CD4-positive, alpha-beta memory T cell (primary cell): ENCODE measurements at regions not wholly inside any gene's neighbourhood (a gene's known extent, or its start where the extent isn't known, plus 50 kb on each side); places are given as distances from the start of the nearest gene placed in this dataset.

ENCODE experiments used
- CTCF ChIA-PET: fragments of 350-600 bp; sonication (Branson Sonifier 250); formaldehyde crosslinking; loops from one replicate; lab custom pipeline; 2021; ENCODE audit warnings: inconsistent platforms; ENCODE audit not compliant: partially characterized antibody; lab: Charles Lee
- POLR2A ChIA-PET: fragments of 350-600 bp; sonication (Branson Sonifier 250); formaldehyde crosslinking; loops from one replicate; lab custom pipeline; 2021; ENCODE audit not compliant: partially characterized antibody; lab: Charles Lee
- DNase-seq, 5 donors: peaks; one replicate each; pipeline versions ENCODE4 v3.0.0 to v3.0.0-alpha.2; 2020 to 2022; ENCODE audit warnings: mixed read lengths in 1 of 5
- H3K27ac ChIP-seq: one replicate; pipeline ENCODE4 v1.7.0; 2013; ENCODE audit warnings: low read depth, low read length
- H3K27me3 ChIP-seq: 2 replicates; pipeline ENCODE4 v1.7.0; 2013; ENCODE audit warnings: mild to moderate bottlenecking, low read length, moderate library complexity; ENCODE audit not compliant: insufficient read depth
- H3K36me3 ChIP-seq: 2 replicates; pipeline ENCODE4 v1.7.0; 2013; ENCODE audit warnings: mild to moderate bottlenecking, low read length, moderate library complexity; ENCODE audit not compliant: insufficient read depth
- H3K4me1 ChIP-seq: 2 replicates; pipeline ENCODE4 v1.7.0; 2013; ENCODE audit warnings: mild to moderate bottlenecking, low read length, moderate library complexity; ENCODE audit not compliant: insufficient read depth
- H3K4me3 ChIP-seq, 2 donors: one replicate each; pipeline ENCODE4 v1.7.0; 2013; ENCODE audit warnings: low read length in 2 of 2, mild to moderate bottlenecking in 1 of 2
- H3K9me3 ChIP-seq, 2 donors: one replicate each; pipeline ENCODE4 v1.7.0; 2013; ENCODE audit warnings: low read length in 2 of 2, control low read depth in 1 of 2; ENCODE audit not compliant: control insufficient read depth in 1 of 2
- H3K27ac Mint-ChIP-seq, 7 donors: one replicate each; pipeline ENCODE4 v1.8.0; 2020 to 2021; ENCODE audit warnings: mixed read lengths in 7 of 7, mild to moderate bottlenecking in 6 of 7, inconsistent platforms in 3 of 7, moderate library complexity in 3 of 7
- H3K27me3 Mint-ChIP-seq, 2 donors: one replicate each; pipeline ENCODE4 v1.8.0; 2020 to 2021; ENCODE audit warnings: mixed read lengths in 2 of 2
- H3K36me3 Mint-ChIP-seq, 2 donors: one replicate each; pipeline ENCODE4 v1.8.0; 2020 to 2021; ENCODE audit warnings: mixed read lengths in 2 of 2, inconsistent platforms in 1 of 2, mild to moderate bottlenecking in 1 of 2
- H3K4me1 Mint-ChIP-seq, 4 donors: one replicate each; pipeline ENCODE4 v1.8.0; 2020 to 2021; ENCODE audit warnings: mixed read lengths in 4 of 4, mild to moderate bottlenecking in 1 of 4
- H3K4me3 Mint-ChIP-seq, 8 donors: one replicate each; pipeline ENCODE4 v1.8.0; 2020 to 2021; ENCODE audit warnings: mixed read lengths in 8 of 8, mild to moderate bottlenecking in 7 of 8, moderate library complexity in 6 of 8, inconsistent platforms in 3 of 8
- H3K9me3 Mint-ChIP-seq, 8 donors: one replicate each; pipeline ENCODE4 v1.8.0; 2020 to 2021; ENCODE audit warnings: mixed read lengths in 8 of 8, mild to moderate bottlenecking in 5 of 8, inconsistent platforms in 3 of 8, moderate library complexity in 1 of 8
- intact Hi-C: fragments of 100-400 bp; cut with micrococcal nuclease; formaldehyde crosslinking; loops from one replicate; pipeline ENCODE4 v1.15.1; 2023

DNA sequence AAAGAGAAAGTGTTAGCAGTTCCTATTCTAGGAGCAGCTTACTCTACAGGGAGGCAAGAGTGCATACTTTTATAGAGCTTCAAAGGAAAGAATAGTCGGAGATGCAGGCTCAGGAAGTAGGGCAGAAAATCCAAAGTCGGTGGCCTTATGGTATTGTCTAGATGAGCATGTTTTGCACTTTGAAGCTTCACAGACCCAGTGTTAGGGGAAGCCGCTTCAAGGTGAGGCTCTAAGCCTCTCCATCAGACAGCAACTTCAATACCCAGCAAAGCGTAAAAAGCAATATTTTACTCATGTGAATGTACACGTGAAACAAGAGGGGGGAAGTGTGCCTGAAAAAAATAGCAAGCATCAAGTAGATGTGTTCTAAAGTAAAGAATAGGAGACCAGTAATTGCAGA is 125.6 kb upstream of the RASGRP1 start:
- Histone ChIP-seq H3K36me3 (no peaks in the 10 kb centered on the region), H3K9me3 (no peaks in the 10 kb centered on the region), H3K27me3 (no peaks in the 10 kb centered on the region), H3K27ac (no peak overlapping the region), H3K4me3 (no peak overlapping the region), H3K4me1 (peaks cover 77% of the 10 kb centered on the region)
- Mint-ChIP-seq H3K4me1 (peaks cover 64 to 83% (median 69%) of the 10 kb centered on the region in 4 donors), H3K27ac (peak overlapping the region; percentile 86 to 93 (median 89)), H3K36me3 (no peaks in the 10 kb centered on the region), H3K27me3 (no peaks in the 10 kb centered on the region), H3K9me3 (peaks cover 0 to 4% (median 0%) of the 10 kb centered on the region in 8 donors), H3K4me3 (peak overlapping the region in 6 of 8 donors; percentile 5 to 83 (median 44))
- no peak for DNase-seq
- POLR2A ChIA-PET = interaction anchor here (0.8 to 11.0 kb wide), 24 partner anchors 8 to 250 kb away, joined by 3 to 452 read pairs (median 4); partner anchors contain the start of genes FAM98B and RASGRP1
- intact Hi-C loops = loop anchor here (1.0 kb wide), 2 partner anchors 216 to 250 kb away; no protein-coding TSS in a partner anchor
- CTCF ChIA-PET = interaction anchor here (0.6 to 19.6 kb wide), 37 partner anchors 7 to 935 kb away, joined by 3 to 717 read pairs (median 13); partner anchors contain the start of genes FAM98B and RASGRP1

DNA sequence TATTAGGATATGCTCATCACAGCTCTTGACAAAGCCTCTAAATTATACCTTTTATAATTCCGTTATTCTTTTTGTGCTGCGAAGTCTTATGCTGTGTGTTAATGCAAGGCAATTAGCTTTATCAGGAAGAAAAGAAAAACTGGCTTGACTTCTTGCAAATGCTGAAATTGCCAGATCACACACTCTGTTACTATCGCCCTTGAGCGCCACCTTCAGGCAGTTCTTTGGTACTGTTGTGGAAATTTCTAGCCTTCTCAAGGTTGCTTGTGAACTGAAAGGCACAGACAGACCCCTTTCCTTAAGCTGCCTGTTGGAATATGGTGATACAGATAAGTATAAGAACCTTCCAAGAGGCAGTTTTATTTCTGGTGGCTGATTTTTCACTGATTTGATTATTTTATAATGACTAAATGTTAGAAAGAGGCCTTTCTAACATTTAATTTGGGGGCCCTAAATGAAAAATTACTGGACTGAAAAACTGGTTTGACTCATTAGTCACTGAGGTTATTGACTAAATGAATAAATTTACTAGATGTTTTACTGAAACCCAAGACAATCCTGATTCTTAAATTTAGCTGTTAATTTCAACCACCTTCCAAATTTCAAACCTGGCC is 126.2 kb upstream of the RASGRP1 start:
- H3K4me1 Mint-ChIP-seq = peaks cover 64 to 83% (median 70%) of the 10 kb centered on the region in 4 donors
- H3K4me3 ChIP-seq = no peak overlapping the region
- H3K9me3 ChIP-seq = no peaks in the 10 kb centered on the region
- H3K27me3 Mint-ChIP-seq = no peaks in the 10 kb centered on the region
- CTCF ChIA-PET = interaction anchor here (0.6 to 19.6 kb wide), 41 partner anchors 8 to 935 kb away, joined by 3 to 717 read pairs (median 12); partner anchors contain the start of genes FAM98B and RASGRP1
- H3K9me3 Mint-ChIP-seq = peaks cover 0 to 4% (median 0%) of the 10 kb centered on the region in 8 donors
- H3K27me3 ChIP-seq = no peaks in the 10 kb centered on the region
- H3K27ac ChIP-seq = no peak overlapping the region
- no peaks in the 10 kb centered on the region for H3K36me3 ChIP-seq
- peak overlapping the region in 6 of 7 donors; percentile 53 to 93 (median 77) for H3K27ac Mint-ChIP-seq
- POLR2A ChIA-PET = interaction anchor here (0.7 to 11.0 kb wide), 25 partner anchors 8 to 251 kb away, joined by 3 to 452 read pairs (median 4); partner anchors contain the start of genes FAM98B and RASGRP1
- H3K36me3 Mint-ChIP-seq = no peaks in the 10 kb centered on the region
- peaks cover 77% of the 10 kb centered on the region for H3K4me1 ChIP-seq
- H3K4me3 Mint-ChIP-seq = peak overlapping the region in 3 of 8 donors; percentile 46 to 83 (median 54)
- peak; percentile 79 to 83 (median 81) for DNase-seq
- intact Hi-C loops = loop anchor here (1.0 kb wide), 2 partner anchors 217 to 251 kb away; no protein-coding TSS in a partner anchor

DNA sequence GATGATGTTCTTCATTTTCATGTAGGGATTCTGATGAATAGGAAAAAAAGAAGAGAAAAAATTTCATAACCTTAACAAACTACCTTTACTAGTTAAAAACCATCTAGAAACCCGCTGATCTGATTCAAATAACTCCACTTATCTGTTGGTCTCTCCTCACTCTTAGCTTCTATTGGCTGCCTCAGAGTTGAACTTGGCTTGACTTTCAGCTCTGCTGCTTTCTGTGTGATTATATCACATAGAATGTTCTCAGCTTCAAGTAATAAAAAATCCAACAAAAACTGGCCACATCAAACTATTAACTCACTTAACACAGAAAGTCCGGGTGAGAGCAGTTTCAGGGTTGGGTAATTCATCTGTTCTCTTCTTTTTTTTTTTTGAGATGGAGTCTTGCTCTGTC is 126.8 kb upstream of the RASGRP1 start:
- H3K36me3 ChIP-seq = no peaks in the 10 kb centered on the region
- no peak overlapping the region for H3K4me3 ChIP-seq
- Mint-ChIP-seq H3K9me3 (peaks cover 0 to 4% (median 0%) of the 10 kb centered on the region in 8 donors), H3K27ac (peak overlapping the region in 3 of 7 donors; percentile 53 to 91 (median 89)), H3K4me3 (no peak overlapping the region), H3K36me3 (no peaks in the 10 kb centered on the region), H3K4me1 (peaks cover 64 to 83% (median 70%) of the 10 kb centered on the region in 4 donors), H3K27me3 (no peaks in the 10 kb centered on the region)
- no peaks in the 10 kb centered on the region for H3K9me3 ChIP-seq
- ChIA-PET POLR2A (interaction anchor here (0.7 to 11.0 kb wide), 17 partner anchors 7 to 251 kb away, joined by 3 to 452 read pairs (median 6); partner anchors contain the start of genes FAM98B and RASGRP1), CTCF (interaction anchor here (0.9 to 19.6 kb wide), 34 partner anchors 8 to 934 kb away, joined by 3 to 717 read pairs (median 14); partner anchors contain the start of genes FAM98B and RASGRP1)
- peaks cover 77% of the 10 kb centered on the region for H3K4me1 ChIP-seq
- intact Hi-C loops = no loop called here
- H3K27me3 ChIP-seq = no peaks in the 10 kb centered on the region
- no peak overlapping the region for H3K27ac ChIP-seq
- DNase-seq = no peak

DNA sequence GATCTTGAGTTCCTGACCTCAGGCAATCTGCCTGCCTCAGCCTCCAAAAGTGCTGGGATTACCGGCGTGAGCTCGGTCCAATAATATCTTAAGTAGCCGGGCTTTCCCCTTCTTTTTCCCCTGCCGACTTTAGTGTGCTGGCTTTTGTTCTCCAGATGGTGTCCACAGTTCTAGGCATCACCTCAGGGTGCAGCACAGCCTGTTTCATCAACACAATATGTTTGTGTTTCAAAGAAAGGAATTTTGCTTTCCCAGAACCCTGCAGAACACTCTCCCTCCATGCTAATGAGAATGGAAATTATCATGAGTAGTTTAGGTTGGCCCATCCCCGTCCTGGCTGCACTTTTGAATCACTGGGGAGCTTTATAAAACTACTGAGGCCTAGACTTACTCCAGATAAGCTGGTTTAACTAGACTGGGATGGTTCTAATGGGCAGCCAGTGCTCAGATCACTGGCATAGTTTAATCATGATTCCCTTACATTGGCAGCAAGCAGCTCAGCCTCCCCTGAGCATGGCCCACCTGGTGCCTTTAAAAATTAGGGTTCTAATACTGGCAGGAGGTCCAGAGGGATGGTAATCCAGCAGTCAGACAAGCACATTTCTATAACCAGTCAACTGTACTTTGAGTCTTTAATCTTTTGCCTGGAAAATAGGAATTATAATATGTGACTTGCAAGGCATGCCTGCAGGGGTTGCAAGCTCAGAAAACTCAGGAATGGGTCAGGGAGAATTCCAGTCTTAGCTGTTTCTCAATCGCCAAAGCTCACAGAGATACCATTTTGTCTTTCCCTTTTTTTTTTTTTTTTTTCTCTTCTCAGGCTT is 127.6 kb upstream of the RASGRP1 start:
- H3K9me3 ChIP-seq = no peaks in the 10 kb centered on the region
- intact Hi-C loops = no loop called here
- H3K27me3 ChIP-seq = no peaks in the 10 kb centered on the region
- DNase-seq = no peak
- H3K27me3 Mint-ChIP-seq = no peaks in the 10 kb centered on the region
- H3K4me3 ChIP-seq = no peak overlapping the region
- peaks cover 0 to 4% (median 0%) of the 10 kb centered on the region in 8 donors for H3K9me3 Mint-ChIP-seq
- no peaks in the 10 kb centered on the region for H3K36me3 Mint-ChIP-seq
- H3K36me3 ChIP-seq = no peaks in the 10 kb centered on the region
- H3K27ac Mint-ChIP-seq = peak overlapping the region in 1 of 7 donors; percentile 53
- peaks cover 67 to 83% (median 70%) of the 10 kb centered on the region in 4 donors for H3K4me1 Mint-ChIP-seq
- no peak overlapping the region for H3K4me3 Mint-ChIP-seq
- CTCF ChIA-PET = interaction anchor here (0.7 to 19.6 kb wide), 16 partner anchors 9 to 251 kb away, joined by 3 to 717 read pairs (median 40); partner anchors contain the start of genes FAM98B and RASGRP1
- POLR2A ChIA-PET = interaction anchor here (0.6 to 11.0 kb wide), 8 partner anchors 6 to 238 kb away, joined by 4 to 452 read pairs (median 80); partner anchors contain the start of genes FAM98B and RASGRP1
- peaks cover 77% of the 10 kb centered on the region for H3K4me1 ChIP-seq
- no peak overlapping the region for H3K27ac ChIP-seq

DNA sequence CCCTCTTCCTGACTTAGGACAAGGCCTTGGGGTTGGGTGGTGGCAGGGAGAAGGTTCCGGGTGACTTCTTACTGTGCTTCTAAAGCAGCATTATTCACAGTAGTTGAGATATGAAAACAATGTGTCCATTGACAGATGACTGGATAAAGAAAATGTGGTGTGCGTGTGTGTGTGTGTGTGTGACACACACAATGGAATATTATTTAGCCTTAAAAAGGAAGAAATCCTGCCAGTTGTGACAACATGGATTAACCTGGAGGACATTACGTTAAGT is 128.1 kb upstream of the RASGRP1 start:
- intact Hi-C loops = no loop called here
- H3K4me3 Mint-ChIP-seq = no peak overlapping the region
- peaks cover 77% of the 10 kb centered on the region for H3K4me1 ChIP-seq
- peaks cover 65 to 83% (median 70%) of the 10 kb centered on the region in 4 donors for H3K4me1 Mint-ChIP-seq
- H3K9me3 Mint-ChIP-seq = peaks cover 0 to 4% (median 0%) of the 10 kb centered on the region in 8 donors
- CTCF ChIA-PET = interaction anchor here (0.7 to 19.6 kb wide), 12 partner anchors 9 to 252 kb away, joined by 3 to 717 read pairs (median 40); partner anchors contain the start of genes FAM98B and RASGRP1
- no peak for DNase-seq
- no peaks in the 10 kb centered on the region for H3K9me3 ChIP-seq
- POLR2A ChIA-PET = interaction anchor here (0.6 to 11.0 kb wide), 5 partner anchors 9 to 219 kb away, joined by 4 to 452 read pairs (median 173); partner anchors contain the start of gene RASGRP1
- no peaks in the 10 kb centered on the region for H3K36me3 ChIP-seq
- no peaks in the 10 kb centered on the region for H3K36me3 Mint-ChIP-seq
- H3K27me3 ChIP-seq = no peaks in the 10 kb centered on the region
- peak overlapping the region in 1 of 7 donors; percentile 58 for H3K27ac Mint-ChIP-seq
- H3K27me3 Mint-ChIP-seq = no peaks in the 10 kb centered on the region
- no peak overlapping the region for H3K4me3 ChIP-seq
- no peak overlapping the region for H3K27ac ChIP-seq

DNA sequence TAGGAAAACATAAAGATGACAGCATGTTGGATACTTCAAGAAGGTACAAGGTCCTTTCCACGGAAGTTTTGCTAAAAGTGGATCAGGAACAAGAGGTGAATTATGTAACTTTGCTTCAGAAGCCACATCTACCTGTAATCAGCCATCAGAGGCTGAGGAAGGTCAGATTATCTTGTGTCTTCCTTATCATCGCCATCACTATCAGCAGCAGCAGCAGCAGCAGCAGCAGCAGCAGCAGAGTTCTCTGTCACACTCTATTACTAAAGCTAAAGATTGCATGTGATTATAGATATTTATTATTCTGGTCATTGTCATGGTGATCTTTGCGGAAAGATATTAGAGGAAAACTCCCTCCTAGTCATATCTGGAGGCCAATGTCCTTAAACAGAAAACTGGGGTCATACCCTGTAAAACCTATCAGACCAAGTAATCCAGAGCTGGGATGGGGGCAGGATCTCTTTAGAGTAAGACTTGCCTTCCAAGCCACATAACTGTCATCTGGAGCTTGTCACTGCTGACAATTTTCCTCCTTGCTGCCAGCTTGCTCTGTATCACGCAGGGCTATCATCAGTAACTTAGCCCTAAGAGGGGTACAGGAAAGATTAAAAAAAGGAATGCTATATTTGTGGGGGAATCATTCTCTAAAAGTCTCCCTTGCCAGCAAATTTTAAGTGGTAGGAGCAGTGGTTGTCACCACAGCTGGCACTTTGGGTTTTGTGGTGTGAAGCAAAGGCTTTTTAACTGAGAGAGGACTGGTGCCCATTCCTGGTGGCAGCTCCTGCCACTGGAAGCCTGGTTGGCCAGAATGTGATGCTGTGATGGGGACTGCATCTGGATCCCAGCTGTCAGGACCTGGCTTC is 130.9 kb upstream of the RASGRP1 start:
- H3K27me3 ChIP-seq = no peaks in the 10 kb centered on the region
- H3K27ac ChIP-seq = peak overlapping the region; percentile 48
- DNase-seq = peak in 1 of 5 donors; percentile 38
- Mint-ChIP-seq H3K9me3 (peaks cover 0 to 4% (median 0%) of the 10 kb centered on the region in 8 donors), H3K27ac (peak overlapping the region; percentile 16 to 93 (median 87)), H3K36me3 (no peaks in the 10 kb centered on the region), H3K27me3 (no peaks in the 10 kb centered on the region), H3K4me3 (peak overlapping the region in 4 of 8 donors; percentile 40 to 66 (median 64)), H3K4me1 (peaks cover 50 to 83% (median 63%) of the 10 kb centered on the region in 4 donors)
- intact Hi-C loops = no loop called here
- POLR2A ChIA-PET = interaction anchor here (0.9 to 8.7 kb wide), 17 partner anchors 8 to 255 kb away, joined by 3 to 152 read pairs (median 6); partner anchors contain the start of genes FAM98B and RASGRP1
- H3K4me1 ChIP-seq = peaks cover 77% of the 10 kb centered on the region
- no peaks in the 10 kb centered on the region for H3K36me3 ChIP-seq
- CTCF ChIA-PET = interaction anchor here (1.0 to 19.6 kb wide), 11 partner anchors 8 to 254 kb away, joined by 3 to 717 read pairs (median 52); partner anchors contain the start of genes FAM98B and RASGRP1
- peak overlapping the region in 1 of 2 donors; percentile 40 for H3K4me3 ChIP-seq
- no peaks in the 10 kb centered on the region for H3K9me3 ChIP-seq
